RWPE1 (cell line): ENCODE measurements at regions not wholly inside any gene's neighbourhood (a gene's known extent, or its start where the extent isn't known, plus 50 kb on each side); places are given as distances from the start of the nearest gene placed in this dataset.

Experiments used
- CTCF ChIA-PET: fragments of 350-600 bp; sonication (Branson Sonifier 250); formaldehyde crosslinking; extraction: SDS; loops from one replicate; lab custom pipeline; 2021; lab: Yijun Ruan, JAX
- POLR2A ChIA-PET: fragments of 400-600 bp; formaldehyde crosslinking; extraction: SDS; loops from one replicate; lab custom pipeline; 2020; ENCODE audit warnings: antibody characterized with exemption; ENCODE audit not compliant: low non-redundant PET; lab: Yijun Ruan, JAX
- DNase-seq: peaks from one replicate; pipeline ENCODE4 v3.0.0; 2012; ENCODE audit warnings: low spot score
- H3K27ac ChIP-seq: fragments of 450-650 bp; 2 replicates; pipeline ENCODE4 v1.5.1; 2017
- TF ChIP-seq, protein P1 (sequence below): fragments of 450-650 bp; conservative IDR thresholded peaks from 2 replicates; pipeline ENCODE4 v1.5.1; 2017; ENCODE audit warnings: low read depth, mild to moderate bottlenecking

DNA sequence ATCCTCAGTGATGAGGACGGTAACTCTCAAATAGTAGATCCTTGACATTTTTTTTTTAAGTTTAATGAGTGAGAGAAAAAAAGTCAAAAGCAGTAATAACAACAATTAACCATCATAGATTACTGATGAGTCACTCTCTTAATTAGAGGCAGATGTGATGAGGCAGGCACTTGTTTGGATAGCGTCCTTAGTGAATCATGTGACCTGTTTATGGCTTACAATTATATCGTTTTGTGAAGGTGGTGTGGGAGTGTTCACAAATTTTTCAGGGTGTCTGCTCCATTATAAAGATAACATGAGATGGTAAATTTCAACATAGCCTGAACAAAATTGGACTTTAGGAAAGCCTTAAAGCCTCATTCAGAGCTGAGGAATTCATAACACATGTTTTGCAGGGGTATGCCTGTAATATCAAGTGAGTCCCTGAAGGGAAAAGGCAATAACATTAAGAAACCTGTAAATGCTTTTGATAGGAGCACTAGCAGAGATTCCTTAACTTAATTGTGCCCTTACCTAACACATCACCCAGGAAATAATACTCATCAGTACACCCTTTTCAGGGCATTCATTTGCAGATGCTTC lies 51.9 kb upstream of the XIAP start:
- ChIA-PET POLR2A (no interaction called here), CTCF (interaction anchor here (0.6 kb wide), 1 partner anchor 38 kb away, joined by 4 read pairs; no protein-coding TSS in a partner anchor)
- TF ChIP-seq, protein P1, sequence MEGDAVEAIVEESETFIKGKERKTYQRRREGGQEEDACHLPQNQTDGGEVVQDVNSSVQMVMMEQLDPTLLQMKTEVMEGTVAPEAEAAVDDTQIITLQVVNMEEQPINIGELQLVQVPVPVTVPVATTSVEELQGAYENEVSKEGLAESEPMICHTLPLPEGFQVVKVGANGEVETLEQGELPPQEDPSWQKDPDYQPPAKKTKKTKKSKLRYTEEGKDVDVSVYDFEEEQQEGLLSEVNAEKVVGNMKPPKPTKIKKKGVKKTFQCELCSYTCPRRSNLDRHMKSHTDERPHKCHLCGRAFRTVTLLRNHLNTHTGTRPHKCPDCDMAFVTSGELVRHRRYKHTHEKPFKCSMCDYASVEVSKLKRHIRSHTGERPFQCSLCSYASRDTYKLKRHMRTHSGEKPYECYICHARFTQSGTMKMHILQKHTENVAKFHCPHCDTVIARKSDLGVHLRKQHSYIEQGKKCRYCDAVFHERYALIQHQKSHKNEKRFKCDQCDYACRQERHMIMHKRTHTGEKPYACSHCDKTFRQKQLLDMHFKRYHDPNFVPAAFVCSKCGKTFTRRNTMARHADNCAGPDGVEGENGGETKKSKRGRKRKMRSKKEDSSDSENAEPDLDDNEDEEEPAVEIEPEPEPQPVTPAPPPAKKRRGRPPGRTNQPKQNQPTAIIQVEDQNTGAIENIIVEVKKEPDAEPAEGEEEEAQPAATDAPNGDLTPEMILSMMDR, result no peak
- no peak for DNase-seq
- no peak overlapping the region for H3K27ac ChIP-seq

DNA sequence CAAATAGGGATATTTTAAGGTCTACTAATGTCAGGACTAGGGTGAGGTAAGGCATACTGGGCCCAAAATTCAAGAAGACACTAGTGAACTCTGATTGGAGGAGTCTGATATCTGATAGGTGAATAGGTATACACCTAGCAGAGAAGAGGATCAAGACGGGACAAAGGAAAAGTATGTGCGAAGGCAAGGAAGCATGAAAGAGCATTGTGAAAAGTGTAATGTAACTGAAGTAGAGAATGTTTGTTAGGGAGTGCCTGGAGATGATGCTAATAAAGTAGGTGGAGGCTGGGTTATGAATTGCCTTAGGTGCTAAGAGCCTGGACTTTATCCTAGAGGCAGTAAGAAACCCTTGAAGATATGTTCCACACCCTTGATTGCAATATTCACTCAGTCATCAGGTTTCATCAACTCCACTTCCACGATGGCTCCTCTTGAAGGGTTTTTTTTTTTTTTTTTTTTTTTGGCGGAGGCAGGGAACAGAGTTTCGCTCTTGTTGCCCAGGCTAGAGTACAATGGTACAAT lies 49.9 kb upstream of the XIAP start:
- ChIA-PET CTCF (no interaction called here), POLR2A (no interaction called here)
- TF ChIP-seq, protein P1, result no peak
- no peak for DNase-seq
- no peak overlapping the region for H3K27ac ChIP-seq
